ENCODE measurements at regions not wholly inside any gene's neighbourhood (a gene's known extent, or its start where the extent isn't known, plus 50 kb on each side); places are given as distances from the start of the nearest gene placed in this dataset.

DNA sequence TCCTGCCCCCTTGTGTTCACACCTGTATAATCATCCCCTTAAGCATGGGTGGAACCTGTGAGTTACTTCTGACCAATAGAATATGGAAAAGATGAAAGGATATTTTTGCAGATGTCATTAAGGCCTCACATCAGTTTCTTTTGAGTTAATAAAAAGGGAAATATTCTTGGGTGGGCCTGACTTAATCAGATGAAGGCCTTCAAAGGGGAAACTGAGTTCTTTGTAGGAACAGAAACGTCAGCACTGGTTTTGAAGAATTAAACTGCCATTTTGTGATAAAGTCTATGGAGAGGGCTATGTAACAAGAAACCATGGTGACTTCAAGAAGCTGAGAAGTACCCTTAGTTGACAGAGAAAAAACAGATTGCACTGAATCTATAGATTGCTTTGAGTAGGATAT is 168.7 kb upstream of the CNTNAP4 start:
- TF ChIP-seq, protein P1, sequence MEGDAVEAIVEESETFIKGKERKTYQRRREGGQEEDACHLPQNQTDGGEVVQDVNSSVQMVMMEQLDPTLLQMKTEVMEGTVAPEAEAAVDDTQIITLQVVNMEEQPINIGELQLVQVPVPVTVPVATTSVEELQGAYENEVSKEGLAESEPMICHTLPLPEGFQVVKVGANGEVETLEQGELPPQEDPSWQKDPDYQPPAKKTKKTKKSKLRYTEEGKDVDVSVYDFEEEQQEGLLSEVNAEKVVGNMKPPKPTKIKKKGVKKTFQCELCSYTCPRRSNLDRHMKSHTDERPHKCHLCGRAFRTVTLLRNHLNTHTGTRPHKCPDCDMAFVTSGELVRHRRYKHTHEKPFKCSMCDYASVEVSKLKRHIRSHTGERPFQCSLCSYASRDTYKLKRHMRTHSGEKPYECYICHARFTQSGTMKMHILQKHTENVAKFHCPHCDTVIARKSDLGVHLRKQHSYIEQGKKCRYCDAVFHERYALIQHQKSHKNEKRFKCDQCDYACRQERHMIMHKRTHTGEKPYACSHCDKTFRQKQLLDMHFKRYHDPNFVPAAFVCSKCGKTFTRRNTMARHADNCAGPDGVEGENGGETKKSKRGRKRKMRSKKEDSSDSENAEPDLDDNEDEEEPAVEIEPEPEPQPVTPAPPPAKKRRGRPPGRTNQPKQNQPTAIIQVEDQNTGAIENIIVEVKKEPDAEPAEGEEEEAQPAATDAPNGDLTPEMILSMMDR (conservative IDR thresholded peaks at IDR 0.05; ENCODE audit: low read depth, low read length): no peak
- TF ChIP-seq RCOR1 (IDR thresholded peaks at IDR 0.05; ENCODE audit: insufficient replicate concordance, low read length): no peak
- no peak for TF ChIP-seq POLR2A (IDR thresholded peaks at IDR 0.05; ENCODE audit: low read depth, low read length)

All from IMR-90 (cell line).